T-helper 2 cell treated with Interferon-gamma antibody and Interleukin-4, amounts not matched to agents 5 μg/mL and 100 μg/mL, for 36 hours (primary cell): ENCODE measurements at regions not wholly inside any gene's neighbourhood (a gene's known extent, or its start where the extent isn't known, plus 50 kb on each side); places are given as distances from the start of the nearest gene placed in this dataset.
"Not testable (repeated sequence)": the region's sequence is repeated elsewhere in the genome, so short reads cannot be mapped to it uniquely, and the experiment has no call there.

Experiments
- DNase-seq: peaks from one replicate; pipeline ENCODE4 v3.0.0; 2021; ENCODE audit warnings: low spot score
- H3K27ac Mint-ChIP-seq: one replicate; pipeline ENCODE4 v1.8.0; 2021; ENCODE audit warnings: mild to moderate bottlenecking, mixed read lengths
- H3K27me3 Mint-ChIP-seq: one replicate; pipeline ENCODE4 v1.8.0; 2021; ENCODE audit warnings: low read depth, mixed read lengths
- H3K36me3 Mint-ChIP-seq: one replicate; pipeline ENCODE4 v1.8.0; 2021; ENCODE audit warnings: low read depth, mixed read lengths
- H3K4me1 Mint-ChIP-seq: one replicate; pipeline ENCODE4 v1.8.0; 2021; ENCODE audit warnings: low read depth, mixed read lengths
- H3K4me3 Mint-ChIP-seq: one replicate; pipeline ENCODE4 v1.8.0; 2022; ENCODE audit warnings: mild to moderate bottlenecking, moderate library complexity, mixed read lengths
- H3K9me3 Mint-ChIP-seq: one replicate; pipeline ENCODE4 v1.8.0; 2021; ENCODE audit warnings: mixed read lengths

DNA sequence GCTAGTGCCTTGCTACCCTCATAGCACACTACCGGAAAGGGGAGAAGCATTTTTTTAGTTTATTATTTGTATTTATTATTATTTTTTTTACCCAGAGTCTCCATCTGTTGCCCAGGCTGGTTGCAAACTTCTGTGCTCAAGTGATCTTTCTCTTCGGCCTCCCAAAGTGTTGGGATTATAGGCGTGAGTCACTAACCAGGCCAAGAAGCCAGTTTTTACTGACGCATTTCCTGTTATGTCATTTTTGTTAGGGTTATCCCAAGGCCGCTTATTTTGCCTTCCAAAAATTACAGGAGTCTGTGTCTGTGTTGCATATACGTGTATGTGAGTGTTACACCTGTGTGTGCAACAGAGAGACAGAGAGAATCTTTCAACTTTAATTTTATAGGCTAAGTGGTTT, 404.5 kb downstream of the GBA3 start:
- no peak for DNase-seq
- Mint-ChIP-seq H3K4me3 (no peak overlapping the region), H3K36me3 (no peaks in the 10 kb centered on the region), H3K4me1 (no peaks in the 10 kb centered on the region), H3K27ac (no peak overlapping the region), H3K9me3 (peaks cover 15% of the 10 kb centered on the region), H3K27me3 (no peaks in the 10 kb centered on the region)

DNA sequence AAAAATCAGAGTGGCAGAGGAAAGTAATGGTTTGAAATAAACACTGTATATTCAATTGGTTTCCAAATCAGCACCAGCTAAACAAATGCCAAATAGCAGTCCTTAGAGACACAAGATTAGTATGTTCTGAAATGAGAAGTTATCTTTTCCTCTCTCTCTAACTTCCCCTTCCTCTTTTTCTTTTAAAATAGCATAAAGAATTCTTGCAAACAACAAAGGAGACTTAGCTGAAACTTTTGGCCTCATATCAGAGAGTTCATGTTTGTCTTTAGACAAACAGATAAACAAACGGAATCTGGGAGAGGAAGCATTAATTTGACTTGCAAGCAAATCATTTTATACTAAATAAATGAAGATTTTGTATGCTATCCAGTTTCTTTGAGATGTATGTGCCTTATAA, 399.0 kb downstream of the GBA3 start:
- H3K4me3 Mint-ChIP-seq = no peak overlapping the region

DNA sequence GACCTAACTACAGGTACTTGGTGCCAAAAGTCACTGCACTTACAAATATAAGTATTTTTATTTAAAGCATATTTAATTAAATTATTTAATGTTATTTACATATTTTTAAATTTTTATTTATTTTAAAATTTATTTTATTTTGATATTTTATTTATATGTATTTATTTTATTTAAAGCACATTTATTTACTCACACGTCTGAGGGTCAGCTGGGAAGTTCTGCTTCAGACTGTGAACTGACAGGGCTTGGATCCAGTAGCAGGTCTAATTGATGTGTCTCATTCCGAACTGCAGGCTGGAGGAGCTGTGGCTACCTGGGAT, 392.5 kb downstream of the GBA3 start:
- H3K27ac Mint-ChIP-seq = no peak overlapping the region
- no peaks in the 10 kb centered on the region for H3K36me3 Mint-ChIP-seq
- no peaks in the 10 kb centered on the region for H3K4me1 Mint-ChIP-seq
- DNase-seq = no peak
- H3K4me3 Mint-ChIP-seq = no peak overlapping the region
- no peaks in the 10 kb centered on the region for H3K27me3 Mint-ChIP-seq
- H3K9me3 Mint-ChIP-seq = peaks cover 20% of the 10 kb centered on the region

More for the DNA sequence above, 399.0 kb downstream of the GBA3 start:
- no peaks in the 10 kb centered on the region for H3K36me3 Mint-ChIP-seq
- H3K4me1 Mint-ChIP-seq = no peaks in the 10 kb centered on the region
- no peak overlapping the region for H3K27ac Mint-ChIP-seq
- H3K27me3 Mint-ChIP-seq = no peaks in the 10 kb centered on the region
- H3K9me3 Mint-ChIP-seq = peaks cover 13% of the 10 kb centered on the region
- DNase-seq = no peak

DNA sequence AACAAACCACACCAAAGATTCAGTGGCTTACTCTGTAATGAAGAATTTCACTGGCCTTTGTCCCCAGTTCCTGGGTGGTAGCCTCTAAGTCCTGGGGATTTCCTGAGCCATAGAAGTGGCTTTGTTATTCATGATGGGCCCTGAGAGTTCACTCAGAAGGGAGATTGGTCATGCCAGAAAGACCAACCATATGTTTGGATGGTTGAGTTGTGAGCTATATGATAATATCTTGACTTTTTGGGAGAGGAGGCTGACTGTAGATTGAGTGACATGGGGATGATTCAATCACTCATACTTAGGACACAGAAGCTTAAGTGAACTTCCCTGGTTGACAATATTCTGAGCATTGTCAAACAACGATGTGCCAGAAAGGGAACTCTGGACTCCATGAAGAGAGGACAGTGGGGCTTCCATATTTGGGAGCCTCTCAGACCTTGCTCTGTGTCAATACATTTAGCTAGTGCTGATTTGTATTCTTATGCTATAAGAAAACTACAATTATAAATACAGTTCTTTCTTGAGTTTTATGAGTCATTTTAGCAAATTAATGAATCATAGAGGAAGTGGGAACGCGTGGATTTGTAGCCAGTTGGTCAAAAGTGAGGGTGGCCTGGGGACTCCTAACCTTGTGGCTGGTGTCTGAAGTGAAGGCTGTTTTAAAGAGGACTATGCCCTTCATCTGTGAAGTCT, 392.0 kb downstream of the GBA3 start:
- H3K36me3 Mint-ChIP-seq = no peaks in the 10 kb centered on the region
- H3K9me3 Mint-ChIP-seq = peaks cover 22% of the 10 kb centered on the region
- DNase-seq = no peak
- no peak overlapping the region for H3K4me3 Mint-ChIP-seq
- no peaks in the 10 kb centered on the region for H3K4me1 Mint-ChIP-seq
- no peaks in the 10 kb centered on the region for H3K27me3 Mint-ChIP-seq
- H3K27ac Mint-ChIP-seq = no peak overlapping the region

DNA sequence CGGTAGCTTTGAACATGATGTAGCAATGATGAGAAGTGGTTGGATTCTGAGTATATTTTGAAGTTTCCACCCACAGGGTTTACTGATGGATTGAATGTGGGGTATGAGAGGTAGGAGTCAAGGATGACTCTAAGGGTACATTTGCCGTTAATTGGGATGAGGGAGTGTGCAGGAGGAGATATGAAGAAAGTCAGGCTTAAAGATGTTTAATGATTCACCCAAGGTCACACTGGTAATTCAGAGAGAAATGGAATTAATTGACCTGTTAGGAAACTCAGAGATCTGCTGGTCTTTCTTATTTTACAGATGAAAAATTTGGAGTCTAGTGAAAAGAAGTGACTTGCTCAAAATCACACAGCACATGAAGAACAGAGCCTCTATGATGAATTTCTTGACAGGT, 390.7 kb downstream of the GBA3 start:
- Mint-ChIP-seq H3K9me3 (peaks cover 22% of the 10 kb centered on the region), H3K36me3 (no peaks in the 10 kb centered on the region), H3K4me1 (no peaks in the 10 kb centered on the region), H3K4me3 (no peak overlapping the region), H3K27me3 (no peaks in the 10 kb centered on the region), H3K27ac (no peak overlapping the region)
- DNase-seq = no peak

DNA sequence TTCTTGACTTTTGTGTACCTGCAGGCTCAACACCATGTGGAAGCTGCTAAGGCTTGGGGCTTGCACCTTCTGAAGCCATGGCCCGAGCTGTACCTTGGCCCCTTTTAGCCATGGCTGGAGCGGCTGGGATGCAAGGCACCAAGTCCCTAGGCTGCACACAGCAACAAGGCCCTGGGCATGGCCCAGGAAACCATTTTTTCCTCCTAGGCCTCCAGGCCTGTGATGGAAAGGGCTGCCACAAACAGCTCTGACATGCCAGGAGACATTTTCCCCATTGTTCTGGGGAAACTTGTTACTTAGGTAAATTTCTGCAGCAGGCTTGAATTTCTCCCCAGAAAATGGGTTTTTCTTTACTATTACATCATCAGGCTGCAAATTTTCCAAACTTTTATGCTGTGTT, 387.4 kb downstream of the GBA3 start:
- H3K9me3 Mint-ChIP-seq = peaks cover 25% of the 10 kb centered on the region
- H3K4me3 Mint-ChIP-seq, H3K4me1 Mint-ChIP-seq, DNase-seq, H3K36me3 Mint-ChIP-seq, H3K27me3 Mint-ChIP-seq, H3K27ac Mint-ChIP-seq: not testable (repeated sequence)

DNA sequence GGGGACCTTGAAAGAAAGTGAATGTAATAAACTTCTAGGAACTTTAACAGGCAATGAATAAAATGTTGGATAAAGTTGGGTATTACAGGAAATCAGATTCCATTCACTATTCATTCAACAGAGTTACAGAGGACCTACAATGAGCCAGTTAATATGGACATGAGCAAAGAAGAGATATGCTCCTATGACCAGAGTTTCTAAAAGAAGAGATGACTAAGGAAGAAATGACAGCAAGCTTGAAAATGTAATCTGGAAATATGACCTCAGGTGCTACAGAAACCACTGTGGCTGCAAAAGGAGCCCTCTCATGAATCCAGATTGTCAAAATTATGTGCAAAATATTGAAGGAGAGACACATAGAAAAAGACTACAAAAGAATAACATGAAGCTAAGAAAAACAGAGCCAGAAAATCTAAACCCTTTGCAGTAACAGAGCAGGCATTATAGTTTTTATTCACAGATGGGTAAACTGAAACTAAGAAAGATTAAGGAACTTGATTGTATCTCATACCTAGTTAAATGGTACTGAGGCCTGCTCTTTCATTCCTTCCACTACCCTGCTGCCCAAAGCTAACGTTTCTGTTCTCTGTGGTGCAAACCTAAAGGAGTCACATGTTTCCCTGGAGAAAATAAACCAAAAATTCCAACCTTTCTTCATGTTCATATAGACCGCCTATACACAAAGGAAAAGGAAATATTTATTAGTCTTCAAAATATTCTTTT, 378.3 kb downstream of the GBA3 start:
- no peaks in the 10 kb centered on the region for H3K27me3 Mint-ChIP-seq
- no peak overlapping the region for H3K27ac Mint-ChIP-seq
- H3K9me3 Mint-ChIP-seq = no peaks in the 10 kb centered on the region

DNA sequence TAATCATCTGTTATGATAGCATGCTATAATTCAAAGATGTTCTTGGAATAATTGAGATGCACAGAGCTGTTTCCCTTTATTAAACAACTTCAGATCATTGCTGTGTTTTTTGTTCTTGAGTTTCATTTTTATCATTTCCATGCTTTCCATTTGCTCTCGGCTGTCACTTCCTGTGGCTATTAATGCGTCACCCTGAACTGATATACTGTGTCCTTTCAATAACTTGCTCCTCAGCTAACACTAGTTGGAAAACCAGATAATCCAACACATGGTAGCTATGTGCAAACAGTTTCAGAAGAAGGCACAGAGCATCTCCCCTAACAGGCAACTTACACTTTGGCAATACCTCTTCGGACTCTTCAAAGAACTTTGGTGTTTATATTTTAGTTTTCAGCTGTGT, 376.0 kb downstream of the GBA3 start:
- H3K36me3 Mint-ChIP-seq = no peaks in the 10 kb centered on the region
- no peak for DNase-seq
- H3K27ac Mint-ChIP-seq = no peak overlapping the region
- no peaks in the 10 kb centered on the region for H3K27me3 Mint-ChIP-seq
- H3K4me1 Mint-ChIP-seq = no peaks in the 10 kb centered on the region
- no peaks in the 10 kb centered on the region for H3K9me3 Mint-ChIP-seq
- no peak overlapping the region for H3K4me3 Mint-ChIP-seq

More for the DNA sequence above, 378.3 kb downstream of the GBA3 start:
- H3K36me3 Mint-ChIP-seq = no peaks in the 10 kb centered on the region
- no peaks in the 10 kb centered on the region for H3K4me1 Mint-ChIP-seq
- DNase-seq = no peak
- no peak overlapping the region for H3K4me3 Mint-ChIP-seq

DNA sequence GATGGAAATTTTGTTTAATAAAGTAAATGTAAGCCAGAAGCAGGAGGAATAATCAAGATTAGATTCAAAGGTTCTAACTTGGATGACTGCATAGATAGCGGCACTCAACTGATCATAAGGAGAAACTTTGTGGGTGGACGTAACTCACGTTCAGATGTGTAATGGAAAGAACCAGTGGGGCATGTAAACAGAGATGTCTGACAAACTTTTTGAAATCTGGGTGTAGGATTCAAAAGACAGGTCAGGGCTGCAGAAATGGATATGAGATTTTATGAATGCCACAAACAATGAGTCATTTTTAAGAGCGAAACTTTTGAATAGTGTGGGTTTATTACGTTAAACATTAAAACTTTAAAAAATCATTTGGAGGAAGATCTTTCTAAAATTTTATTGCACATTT, 375.6 kb downstream of the GBA3 start:
- no peak overlapping the region for H3K4me3 Mint-ChIP-seq
- no peaks in the 10 kb centered on the region for H3K4me1 Mint-ChIP-seq
- H3K27me3 Mint-ChIP-seq = no peaks in the 10 kb centered on the region
- no peaks in the 10 kb centered on the region for H3K36me3 Mint-ChIP-seq
- H3K9me3 Mint-ChIP-seq = no peaks in the 10 kb centered on the region
- no peak for DNase-seq
- H3K27ac Mint-ChIP-seq = no peak overlapping the region

DNA sequence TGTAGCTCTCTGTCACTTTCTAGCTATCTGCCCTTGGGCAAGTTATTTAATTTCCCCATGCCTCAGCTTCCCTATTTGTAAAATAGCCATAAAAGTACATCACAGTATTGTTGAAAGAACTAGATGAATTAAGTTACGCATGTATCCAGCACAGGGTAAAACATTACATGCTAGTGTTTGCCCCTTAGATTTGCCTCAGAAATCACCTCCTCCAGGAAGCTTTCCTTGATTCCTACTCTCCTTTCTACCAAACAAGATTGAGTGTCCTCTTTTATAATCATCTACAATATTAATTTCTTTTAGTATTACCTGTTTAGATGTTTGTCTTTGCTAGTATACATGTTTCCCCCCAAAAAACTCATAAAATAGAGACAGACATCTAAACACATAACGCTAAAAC, 369.5 kb downstream of the GBA3 start:
- no peaks in the 10 kb centered on the region for H3K4me1 Mint-ChIP-seq
- H3K36me3 Mint-ChIP-seq = no peaks in the 10 kb centered on the region
- H3K27ac Mint-ChIP-seq = no peak overlapping the region
- no peaks in the 10 kb centered on the region for H3K27me3 Mint-ChIP-seq
- H3K9me3 Mint-ChIP-seq = no peaks in the 10 kb centered on the region
- DNase-seq = no peak
- H3K4me3 Mint-ChIP-seq = no peak overlapping the region

DNA sequence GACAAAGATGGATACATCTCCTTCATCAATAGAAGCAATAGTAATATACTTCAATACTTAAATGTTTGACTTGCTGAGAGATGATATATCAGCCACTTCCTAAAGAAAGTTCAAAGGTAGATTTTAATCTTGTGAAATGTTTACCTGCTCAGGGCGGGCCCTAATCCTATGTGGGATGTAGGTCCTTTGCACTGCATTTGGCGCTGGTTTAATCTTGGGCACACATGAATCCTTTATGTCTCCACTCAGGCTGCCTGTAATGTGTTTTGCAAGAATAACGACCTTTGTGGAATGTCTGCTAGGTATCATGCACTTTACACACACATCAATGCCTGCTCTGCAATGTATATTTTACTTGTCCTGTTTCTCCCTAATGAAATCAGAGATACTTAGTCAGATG, 368.7 kb downstream of the GBA3 start:
- Mint-ChIP-seq H3K27ac (no peak overlapping the region), H3K9me3 (no peaks in the 10 kb centered on the region), H3K36me3 (no peaks in the 10 kb centered on the region), H3K27me3 (no peaks in the 10 kb centered on the region), H3K4me1 (no peaks in the 10 kb centered on the region), H3K4me3 (no peak overlapping the region)
- no peak for DNase-seq

DNA sequence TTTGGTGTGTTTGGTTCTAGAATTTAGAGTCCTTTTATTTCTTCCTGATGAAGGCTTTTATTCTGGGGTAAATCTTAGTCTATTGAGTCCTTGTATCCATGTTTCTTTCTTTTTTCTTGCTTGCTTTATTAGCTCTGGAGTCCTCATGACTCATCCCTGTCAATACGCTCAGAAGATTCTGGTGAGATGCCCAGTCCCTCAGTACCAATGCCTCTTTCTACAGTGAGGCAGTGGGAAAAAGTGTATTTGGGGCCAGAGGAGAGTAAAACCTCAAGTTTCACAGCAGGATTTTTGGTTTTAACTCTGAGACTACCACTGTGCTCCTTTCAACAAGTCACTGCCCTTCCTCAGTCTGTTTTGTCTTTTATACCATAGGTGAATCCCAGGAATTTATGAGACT, 368.0 kb downstream of the GBA3 start:
- Mint-ChIP-seq H3K27me3 (no peaks in the 10 kb centered on the region), H3K9me3 (no peaks in the 10 kb centered on the region), H3K36me3 (no peaks in the 10 kb centered on the region), H3K27ac (no peak overlapping the region), H3K4me3 (no peak overlapping the region), H3K4me1 (no peaks in the 10 kb centered on the region)
- no peak for DNase-seq

DNA sequence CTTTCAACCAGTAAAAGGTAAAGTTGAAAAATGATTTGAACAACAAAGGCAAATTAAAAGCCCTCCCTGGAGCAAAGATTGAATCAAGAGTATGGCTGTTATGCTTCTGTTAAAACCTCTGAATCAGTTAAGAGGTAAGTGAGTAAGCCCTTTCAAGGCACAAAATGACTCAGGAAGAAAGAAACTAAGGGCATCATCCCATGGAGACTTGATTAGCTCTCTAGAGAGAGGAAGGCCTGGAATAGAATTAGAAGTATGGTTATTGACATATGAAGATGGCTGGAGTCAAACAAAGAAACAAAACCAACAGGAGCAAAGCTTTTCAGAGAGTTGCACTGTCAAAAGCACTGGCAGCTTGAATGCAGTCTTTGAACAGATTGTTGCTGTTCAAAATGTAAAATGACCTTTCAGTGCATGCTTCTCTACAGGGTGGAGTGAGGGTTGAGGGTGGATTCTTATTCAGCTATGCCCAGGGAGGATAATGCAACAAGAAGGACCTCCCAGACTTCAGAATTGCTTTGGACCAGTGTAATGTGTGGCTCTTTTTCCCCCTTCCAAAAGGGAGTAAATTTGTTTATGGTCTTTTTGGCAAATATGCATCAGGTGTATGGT, 365.5 kb downstream of the GBA3 start:
- Mint-ChIP-seq H3K36me3 (no peaks in the 10 kb centered on the region), H3K4me1 (no peaks in the 10 kb centered on the region), H3K9me3 (no peaks in the 10 kb centered on the region), H3K27me3 (no peaks in the 10 kb centered on the region), H3K27ac (no peak overlapping the region), H3K4me3 (no peak overlapping the region)
- no peak for DNase-seq

DNA sequence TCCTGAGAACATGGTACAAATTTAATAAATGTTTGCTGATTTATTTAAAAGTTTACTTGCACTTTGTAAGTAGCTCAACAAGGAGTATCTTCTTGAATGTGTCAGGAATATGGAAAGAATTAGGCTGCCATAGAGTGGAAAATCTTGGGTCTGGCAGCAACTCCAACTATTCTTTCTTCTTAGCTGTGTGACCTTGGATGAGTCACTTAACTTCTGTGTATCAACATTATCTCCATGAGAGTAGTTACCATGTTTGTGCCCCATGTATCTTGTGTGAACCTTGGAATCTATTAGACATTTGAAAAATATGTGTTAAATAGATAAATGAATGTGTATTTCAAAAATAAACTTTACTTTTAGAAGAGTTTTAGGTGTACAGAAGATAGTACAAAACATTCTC, 348.8 kb downstream of the GBA3 start:
- Mint-ChIP-seq H3K9me3 (no peaks in the 10 kb centered on the region), H3K27ac (no peak overlapping the region), H3K36me3 (no peaks in the 10 kb centered on the region), H3K4me1 (no peaks in the 10 kb centered on the region), H3K4me3 (no peak overlapping the region), H3K27me3 (no peaks in the 10 kb centered on the region)
- DNase-seq = no peak
